NB4 (cell line): ENCODE measurements at regions not wholly inside any gene's neighbourhood (a gene's known extent, or its start where the extent isn't known, plus 50 kb on each side); places are given as distances from the start of the nearest gene placed in this dataset.

Experiments used
- MYC ChIP-seq: IDR thresholded peaks from 2 replicates; pipeline ENCODE4 v1.6.1; 2011; ENCODE audit warnings: low read depth, low read length
- POLR2A ChIP-seq: IDR thresholded peaks from 2 replicates; pipeline ENCODE4 v1.6.1; 2011; ENCODE audit warnings: mild to moderate bottlenecking; ENCODE audit not compliant: insufficient read length; ENCODE audit errors: extremely low read depth
- TF ChIP-seq, protein P1 (sequence below): IDR thresholded peaks from one replicate; pipeline ENCODE4 v1.5.1; 2012; ENCODE audit warnings: low read depth, low read length
- TF ChIP-seq, protein P2 (sequence below): IDR thresholded peaks from 2 replicates; pipeline ENCODE4 v1.6.1; 2011; ENCODE audit warnings: low read depth, low read length

DNA sequence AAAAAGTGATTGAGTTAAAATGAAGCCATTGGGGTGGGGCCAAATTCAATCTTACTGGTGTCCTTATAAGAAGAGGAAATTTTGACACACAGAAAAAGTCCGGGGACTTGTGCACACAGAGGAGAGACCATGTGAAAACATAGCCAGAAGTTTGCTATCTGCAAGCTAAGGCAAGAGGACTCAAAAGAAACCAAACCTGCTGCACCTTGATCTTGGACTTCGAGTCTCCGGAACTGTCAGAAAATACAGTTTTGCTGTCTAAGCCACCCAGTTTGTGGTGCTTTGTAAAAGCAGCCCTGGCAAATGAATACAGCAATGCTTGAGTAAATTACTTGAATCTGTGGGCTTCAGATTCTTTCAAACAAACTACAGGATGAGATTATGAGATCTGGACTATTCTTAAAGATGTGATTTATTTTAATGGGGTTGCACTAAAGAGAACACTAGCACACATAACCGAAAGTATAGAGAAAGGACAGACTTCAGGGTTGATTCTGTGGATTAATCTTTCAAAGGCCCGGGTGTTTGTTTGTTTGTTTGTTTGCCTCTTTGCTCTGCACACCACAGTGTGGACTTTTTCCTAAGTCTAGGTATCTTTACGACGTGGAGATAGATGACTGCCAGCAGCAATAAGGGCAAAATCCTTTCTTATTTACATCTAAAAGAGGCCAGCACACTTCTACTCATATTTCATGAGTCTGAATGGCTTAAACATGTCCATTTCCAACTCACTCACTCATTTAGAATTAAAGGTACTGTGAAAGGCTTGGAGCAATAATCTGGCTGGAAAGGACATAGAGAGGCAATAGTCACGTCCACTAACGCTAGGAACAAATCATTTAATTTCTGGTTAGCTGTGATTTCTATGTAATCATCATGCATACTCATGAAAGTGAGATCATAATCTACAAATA is 53.9 kb upstream of the SSR3 start:
- TF ChIP-seq, protein P1, sequence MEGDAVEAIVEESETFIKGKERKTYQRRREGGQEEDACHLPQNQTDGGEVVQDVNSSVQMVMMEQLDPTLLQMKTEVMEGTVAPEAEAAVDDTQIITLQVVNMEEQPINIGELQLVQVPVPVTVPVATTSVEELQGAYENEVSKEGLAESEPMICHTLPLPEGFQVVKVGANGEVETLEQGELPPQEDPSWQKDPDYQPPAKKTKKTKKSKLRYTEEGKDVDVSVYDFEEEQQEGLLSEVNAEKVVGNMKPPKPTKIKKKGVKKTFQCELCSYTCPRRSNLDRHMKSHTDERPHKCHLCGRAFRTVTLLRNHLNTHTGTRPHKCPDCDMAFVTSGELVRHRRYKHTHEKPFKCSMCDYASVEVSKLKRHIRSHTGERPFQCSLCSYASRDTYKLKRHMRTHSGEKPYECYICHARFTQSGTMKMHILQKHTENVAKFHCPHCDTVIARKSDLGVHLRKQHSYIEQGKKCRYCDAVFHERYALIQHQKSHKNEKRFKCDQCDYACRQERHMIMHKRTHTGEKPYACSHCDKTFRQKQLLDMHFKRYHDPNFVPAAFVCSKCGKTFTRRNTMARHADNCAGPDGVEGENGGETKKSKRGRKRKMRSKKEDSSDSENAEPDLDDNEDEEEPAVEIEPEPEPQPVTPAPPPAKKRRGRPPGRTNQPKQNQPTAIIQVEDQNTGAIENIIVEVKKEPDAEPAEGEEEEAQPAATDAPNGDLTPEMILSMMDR: no peak
- TF ChIP-seq, protein P2, sequence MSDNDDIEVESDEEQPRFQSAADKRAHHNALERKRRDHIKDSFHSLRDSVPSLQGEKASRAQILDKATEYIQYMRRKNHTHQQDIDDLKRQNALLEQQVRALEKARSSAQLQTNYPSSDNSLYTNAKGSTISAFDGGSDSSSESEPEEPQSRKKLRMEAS: no peak
- no peak for TF ChIP-seq POLR2A
- TF ChIP-seq MYC: no peak
